Right atrium auricular region (tissue), 2 donors: ENCODE measurements at regions not wholly inside any gene's neighbourhood (a gene's known extent, or its start where the extent isn't known, plus 50 kb on each side); places are given as distances from the start of the nearest gene placed in this dataset.

Experiments used
- DNase-seq: peaks from one replicate; pipeline ENCODE4 v3.0.0-alpha.2; 2019; ENCODE audit warnings: low spot score
- H3K27ac ChIP-seq, 2 donors: fragments of 200-600 bp; sonication (generic); 1 replicate in 1 of 2; 2 replicates in 1 of 2; pipeline ENCODE4 v1.5.1; 2016 to 2019
- H3K27me3 ChIP-seq, 2 donors: fragments of 200-600 bp; sonication (generic); one replicate each; pipeline versions ENCODE4 v1.5.1 to v1.6.0; 2017 to 2019
- H3K36me3 ChIP-seq: fragments of 200-600 bp; sonication (generic); one replicate; pipeline ENCODE4 v1.5.1; 2016
- H3K4me1 ChIP-seq, 2 donors: fragments of 200-600 bp; sonication (generic); one replicate each; pipeline versions ENCODE4 v1.5.1 to v1.6.0; 2017 to 2019
- H3K4me3 ChIP-seq, 2 donors: fragments of 200-600 bp; sonication (generic); 1 replicate in 1 of 2; 2 replicates in 1 of 2; pipeline ENCODE4 v1.5.1; 2017 to 2019; ENCODE audit warnings: mild to moderate bottlenecking in 1 of 2, moderate library complexity in 1 of 2
- H3K9me3 ChIP-seq, 2 donors: fragments of 200-600 bp; sonication (generic); one replicate each; pipeline ENCODE4 v1.5.1; 2019
- CTCF ChIP-seq, 2 donors: fragments of 200-600 bp; sonication (generic); IDR thresholded peaks; one replicate each; pipeline ENCODE4 v1.5.1; 2019; ENCODE audit warnings: antibody characterized with exemption in 2 of 2

GRCh38 chr2:71971493-71971892 lies 176.2 kb downstream of the CYP26B1 start:
- H3K9me3 ChIP-seq = no peaks in the 10 kb centered on the region
- TF ChIP-seq CTCF (IDR thresholded peaks at IDR 0.05) = no peak
- no peaks in the 10 kb centered on the region for H3K36me3 ChIP-seq
- no peak for DNase-seq
- no peak overlapping the region for H3K27ac ChIP-seq
- no peaks in the 10 kb centered on the region for H3K27me3 ChIP-seq
- H3K4me3 ChIP-seq = no peak overlapping the region
- H3K4me1 ChIP-seq = no peaks in the 10 kb centered on the region

- no peak for DNase-seq
- Histone ChIP-seq H3K27me3 (no peaks in the 10 kb centered on the region), H3K27ac (no peak overlapping the region), H3K9me3 (no peaks in the 10 kb centered on the region), H3K4me1 (peaks cover 0 to 9% of the 10 kb centered on the region in 2 donors), H3K36me3 (no peaks in the 10 kb centered on the region), H3K4me3 (no peak overlapping the region)
- TF ChIP-seq CTCF (IDR thresholded peaks at IDR 0.05) = no peak
These were observed 182.1 kb downstream of the CYP26B1 start for GRCh38 chr2:71965530-71965929.

GRCh38 chr2:71962911-71963694 lies 184.6 kb downstream of the CYP26B1 start:
- TF ChIP-seq CTCF (IDR thresholded peaks at IDR 0.05) = no peak
- Histone ChIP-seq H3K9me3 (peaks cover 0 to 19% of the 10 kb centered on the region in 2 donors), H3K4me1 (peaks cover 0 to 9% of the 10 kb centered on the region in 2 donors), H3K4me3 (no peak overlapping the region), H3K27ac (no peak overlapping the region), H3K27me3 (no peaks in the 10 kb centered on the region), H3K36me3 (no peaks in the 10 kb centered on the region)
- no peak for DNase-seq

GRCh38 chr2:71962350-71962749 lies 185.3 kb downstream of the CYP26B1 start:
- Histone ChIP-seq H3K36me3 (no peaks in the 10 kb centered on the region), H3K9me3 (peaks cover 0 to 26% of the 10 kb centered on the region in 2 donors), H3K27me3 (no peaks in the 10 kb centered on the region), H3K4me1 (peaks cover 0 to 9% of the 10 kb centered on the region in 2 donors), H3K27ac (no peak overlapping the region), H3K4me3 (no peak overlapping the region)
- no peak for TF ChIP-seq CTCF (IDR thresholded peaks at IDR 0.05)
- no peak for DNase-seq

- TF ChIP-seq CTCF (IDR thresholded peaks at IDR 0.05) = no peak
- no peaks in the 10 kb centered on the region for H3K36me3 ChIP-seq
- H3K27me3 ChIP-seq = no peaks in the 10 kb centered on the region
- H3K27ac ChIP-seq = no peak overlapping the region
- no peak overlapping the region for H3K4me3 ChIP-seq
- peaks cover 0 to 9% of the 10 kb centered on the region in 2 donors for H3K4me1 ChIP-seq
- DNase-seq = no peak
- H3K9me3 ChIP-seq = peaks cover 0 to 29% of the 10 kb centered on the region in 2 donors
These were observed 186.2 kb downstream of the CYP26B1 start for GRCh38 chr2:71961289-71962027.
